Tibial nerve (tissue), 4 donors: ENCODE measurements at regions not wholly inside any gene's neighbourhood (a gene's known extent, or its start where the extent isn't known, plus 50 kb on each side); places are given as distances from the start of the nearest gene placed in this dataset.

Experiments used
- DNase-seq, 2 donors: peaks; one replicate each; pipeline ENCODE4 v3.0.0-alpha.2; 2019; ENCODE audit warnings: low spot score in 2 of 2
- H3K27ac ChIP-seq, 4 donors: fragments of 200-600 bp; sonication (generic) in 3 of 4; one replicate each; pipeline ENCODE4 v1.5.1; 2017 to 2019; ENCODE audit warnings: mild to moderate bottlenecking in 1 of 4
- H3K27me3 ChIP-seq, 2 donors: fragments of 200-600 bp; sonication (generic) in 1 of 2; one replicate each; pipeline versions ENCODE4 v1.5.1 to v1.6.0; 2017 to 2019
- H3K36me3 ChIP-seq, 3 donors: fragments of 200-600 bp; sonication (generic); one replicate each; pipeline ENCODE4 v1.5.1; 2018 to 2019
- H3K4me1 ChIP-seq, 4 donors: fragments of 200-600 bp; sonication (generic) in 3 of 4; one replicate each; pipeline ENCODE4 v1.5.1; 2017 to 2019
- H3K4me3 ChIP-seq, 4 donors: fragments of 200-600 bp; sonication (generic) in 3 of 4; one replicate each; pipeline ENCODE4 v1.5.1; 2017 to 2019; ENCODE audit warnings: mild to moderate bottlenecking in 1 of 4, moderate library complexity in 1 of 4
- H3K9me3 ChIP-seq, 4 donors: fragments of 200-600 bp; sonication (generic) in 3 of 4; one replicate each; pipeline ENCODE4 v1.5.1; 2017 to 2019
- CTCF ChIP-seq, 5 experiments: fragments of 200-600 bp in 3 of 5; fragments of 450-650 bp in 2 of 5; sonication (generic) in 3 of 5; IDR thresholded peaks; one replicate each; pipeline ENCODE4 v1.5.1; 2016 to 2019; ENCODE audit warnings: antibody characterized with exemption in 5 of 5, mild to moderate bottlenecking in 3 of 5, moderate library complexity in 2 of 5
- EP300 ChIP-seq, 2 donors: sonication (generic); formaldehyde crosslinking; IDR thresholded peaks; one replicate each; pipeline ENCODE4 v1.6.1; 2017; ENCODE audit warnings: antibody characterized with exemption in 2 of 2, mild to moderate bottlenecking in 1 of 2
- POLR2A ChIP-seq, 2 donors: fragments of 450-650 bp; IDR thresholded peaks; one replicate each; pipeline ENCODE4 v1.6.1; 2017; ENCODE audit warnings: antibody characterized with exemption in 2 of 2, mild to moderate bottlenecking in 2 of 2, moderate library complexity in 2 of 2
- WGBS, 2 donors: methylation state at CpG; one replicate each; pipeline ENCODE4 v1.1.5; 2018; 5-methylcytosine and 5-hydroxymethylcytosine counted together

GRCh38 chr11:121800240-121800639 lies 315.8 kb downstream of the BLID start:
- Histone ChIP-seq H3K27ac (peak overlapping the region; percentile 4 to 68 (median 44)), H3K9me3 (peaks cover 0 to 6% (median 0%) of the 10 kb centered on the region in 4 donors), H3K27me3 (no peaks in the 10 kb centered on the region), H3K36me3 (no peaks in the 10 kb centered on the region), H3K4me1 (peaks cover 0 to 28% (median 5%) of the 10 kb centered on the region in 4 donors), H3K4me3 (no peak overlapping the region)
- DNase-seq: no peak
- TF ChIP-seq POLR2A (IDR thresholded peaks at IDR 0.05) (no peak), CTCF (IDR thresholded peaks at IDR 0.05) (no peak)

- DNase-seq: no peak
These were observed 318.5 kb downstream of the BLID start for GRCh38 chr11:121797496-121797895.

GRCh38 chr11:121795174-121795573 lies 320.8 kb downstream of the BLID start:
- TF ChIP-seq CTCF (IDR thresholded peaks at IDR 0.05) (no peak), EP300 (IDR thresholded peaks at IDR 0.05) (no peak), POLR2A (IDR thresholded peaks at IDR 0.05) (no peak)
- H3K27ac ChIP-seq: no peak overlapping the region
- H3K4me3 ChIP-seq: no peak overlapping the region
- DNase-seq: no peak
- no peaks in the 10 kb centered on the region for H3K27me3 ChIP-seq
- peaks cover 0 to 6% (median 0%) of the 10 kb centered on the region in 4 donors for H3K9me3 ChIP-seq
- peaks cover 0 to 11% (median under 1%) of the 10 kb centered on the region in 4 donors for H3K4me1 ChIP-seq
- 74 to 86% methylated on average over 7 of the region's 7 CpGs for WGBS, 2 donors
- H3K36me3 ChIP-seq: no peaks in the 10 kb centered on the region

More at GRCh38 chr11:121797496-121797895, 318.5 kb downstream of the BLID start:
- peaks cover 0 to 33% (median 5%) of the 10 kb centered on the region in 4 donors for H3K4me1 ChIP-seq
- H3K27me3 ChIP-seq: no peaks in the 10 kb centered on the region
- no peak overlapping the region for H3K4me3 ChIP-seq
- no peaks in the 10 kb centered on the region for H3K36me3 ChIP-seq
- 94 to 95% methylated on average over 3 of the region's 3 CpGs for WGBS, 2 donors
- peaks cover 0 to 6% (median 0%) of the 10 kb centered on the region in 4 donors for H3K9me3 ChIP-seq
- TF ChIP-seq POLR2A (IDR thresholded peaks at IDR 0.05) (no peak), EP300 (IDR thresholded peaks at IDR 0.05) (no peak), CTCF (IDR thresholded peaks at IDR 0.05) (no peak)
- H3K27ac ChIP-seq: no peak overlapping the region

- Histone ChIP-seq H3K27me3 (no peaks in the 10 kb centered on the region), H3K4me3 (no peak overlapping the region), H3K27ac (no peak overlapping the region), H3K9me3 (peaks cover 0 to 4% (median 0%) of the 10 kb centered on the region in 4 donors), H3K4me1 (peaks cover 0 to 7% (median 0%) of the 10 kb centered on the region in 4 donors), H3K36me3 (no peaks in the 10 kb centered on the region)
- WGBS, 2 donors: 91 to 93% methylated on average over 22 of the region's 22 CpGs
- no peak for TF ChIP-seq EP300 (IDR thresholded peaks at IDR 0.05)
- no peak for TF ChIP-seq POLR2A (IDR thresholded peaks at IDR 0.05)
- TF ChIP-seq CTCF (IDR thresholded peaks at IDR 0.05): no peak
- DNase-seq: no peak
These were observed 321.3 kb downstream of the BLID start for GRCh38 chr11:121794671-121795141.

GRCh38 chr11:121793916-121794315 lies 322.1 kb downstream of the BLID start:
- Histone ChIP-seq H3K9me3 (no peaks in the 10 kb centered on the region), H3K27ac (no peak overlapping the region), H3K4me1 (peaks cover 0 to 7% (median 0%) of the 10 kb centered on the region in 4 donors), H3K27me3 (no peaks in the 10 kb centered on the region), H3K36me3 (no peaks in the 10 kb centered on the region), H3K4me3 (no peak overlapping the region)
- TF ChIP-seq EP300 (IDR thresholded peaks at IDR 0.05) (no peak), POLR2A (IDR thresholded peaks at IDR 0.05) (no peak), CTCF (IDR thresholded peaks at IDR 0.05) (no peak)
- DNase-seq: no peak
- 68 to 80% methylated on average over 6 of the region's 6 CpGs for WGBS, 2 donors
